Hepatocyte (in vitro differentiated cells): ENCODE measurements at regions not wholly inside any gene's neighbourhood (a gene's known extent, or its start where the extent isn't known, plus 50 kb on each side); places are given as distances from the start of the nearest gene placed in this dataset.

Experiments
- EZH2 ChIP-seq: fragments of 200-600 bp; sonication (generic); IDR thresholded peaks from 2 replicates; pipeline ENCODE4 v1.6.1; 2016; ENCODE audit warnings: antibody characterized with exemption, mild to moderate bottlenecking, borderline replicate concordance
- TF ChIP-seq, protein P1 (sequence below): fragments of 200-600 bp; sonication (generic); IDR thresholded peaks from 2 replicates; pipeline ENCODE4 v1.5.1; 2016; ENCODE audit warnings: antibody characterized with exemption, mild to moderate bottlenecking; ENCODE audit not compliant: poor library complexity

DNA sequence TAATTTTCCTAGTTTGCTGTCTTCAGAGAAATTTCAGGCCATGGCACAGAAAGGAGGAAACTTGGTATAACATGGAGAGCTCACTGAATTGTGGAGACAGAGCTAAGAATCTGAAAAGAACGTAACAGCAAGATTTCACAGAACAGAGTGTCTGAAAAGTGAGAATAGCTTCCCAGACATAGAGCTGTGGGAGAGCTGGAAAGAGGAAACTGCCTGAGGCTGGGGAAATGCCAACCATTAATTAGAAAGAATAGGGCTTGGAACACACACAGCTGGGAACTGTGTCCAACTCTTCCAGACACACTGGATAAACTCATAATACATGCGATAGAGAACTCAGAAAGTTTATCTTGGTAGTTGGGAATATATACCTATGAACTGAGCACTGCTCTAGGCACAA lies 51.6 kb upstream of the KYNU start:
- TF ChIP-seq, protein P1, sequence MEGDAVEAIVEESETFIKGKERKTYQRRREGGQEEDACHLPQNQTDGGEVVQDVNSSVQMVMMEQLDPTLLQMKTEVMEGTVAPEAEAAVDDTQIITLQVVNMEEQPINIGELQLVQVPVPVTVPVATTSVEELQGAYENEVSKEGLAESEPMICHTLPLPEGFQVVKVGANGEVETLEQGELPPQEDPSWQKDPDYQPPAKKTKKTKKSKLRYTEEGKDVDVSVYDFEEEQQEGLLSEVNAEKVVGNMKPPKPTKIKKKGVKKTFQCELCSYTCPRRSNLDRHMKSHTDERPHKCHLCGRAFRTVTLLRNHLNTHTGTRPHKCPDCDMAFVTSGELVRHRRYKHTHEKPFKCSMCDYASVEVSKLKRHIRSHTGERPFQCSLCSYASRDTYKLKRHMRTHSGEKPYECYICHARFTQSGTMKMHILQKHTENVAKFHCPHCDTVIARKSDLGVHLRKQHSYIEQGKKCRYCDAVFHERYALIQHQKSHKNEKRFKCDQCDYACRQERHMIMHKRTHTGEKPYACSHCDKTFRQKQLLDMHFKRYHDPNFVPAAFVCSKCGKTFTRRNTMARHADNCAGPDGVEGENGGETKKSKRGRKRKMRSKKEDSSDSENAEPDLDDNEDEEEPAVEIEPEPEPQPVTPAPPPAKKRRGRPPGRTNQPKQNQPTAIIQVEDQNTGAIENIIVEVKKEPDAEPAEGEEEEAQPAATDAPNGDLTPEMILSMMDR, result no peak
- TF ChIP-seq EZH2, result no peak
